ENCODE measurements at regions not wholly inside any gene's neighbourhood (a gene's known extent, or its start where the extent isn't known, plus 50 kb on each side); places are given as distances from the start of the nearest gene placed in this dataset.

GRCh38 chr4:32672359-32672758, 1952.2 kb downstream of the PCDH7 start:
- no peaks in the 10 kb centered on the region for H3K27me3 ChIP-seq (replicated peaks; ENCODE audit: control insufficient read depth, insufficient read depth, low read length)
- no peak for TF ChIP-seq CTCF (IDR thresholded peaks at IDR 0.05; ENCODE audit: insufficient read depth, low read length, poor library complexity, severe bottlenecking)
- H3K4me3 ChIP-seq (replicated peaks; ENCODE audit: low read depth, low read length) = no peak overlapping the region
- no peaks in the 10 kb centered on the region for H3K36me3 ChIP-seq (ENCODE audit: control insufficient read depth, insufficient read depth, low read length)
- DNase-seq (ENCODE audit: extremely low read depth, insufficient read length) = no peak

- no peak for DNase-seq (ENCODE audit: extremely low read depth, insufficient read length)
- no peaks in the 10 kb centered on the region for H3K27me3 ChIP-seq (replicated peaks; ENCODE audit: control insufficient read depth, insufficient read depth, low read length)
- no peak for TF ChIP-seq CTCF (IDR thresholded peaks at IDR 0.05; ENCODE audit: insufficient read depth, low read length, poor library complexity, severe bottlenecking)
- no peaks in the 10 kb centered on the region for H3K36me3 ChIP-seq (ENCODE audit: control insufficient read depth, insufficient read depth, low read length)
- no peak overlapping the region for H3K4me3 ChIP-seq (replicated peaks; ENCODE audit: low read depth, low read length)
Observed at GRCh38 chr4:32680946-32681345, 1960.8 kb downstream of the PCDH7 start.

- H3K4me3 ChIP-seq (replicated peaks; ENCODE audit: low read depth, low read length) = no peak overlapping the region
- no peaks in the 10 kb centered on the region for H3K36me3 ChIP-seq (ENCODE audit: control insufficient read depth, insufficient read depth, low read length)
- no peak for DNase-seq (ENCODE audit: extremely low read depth, insufficient read length)
- TF ChIP-seq CTCF (IDR thresholded peaks at IDR 0.05; ENCODE audit: insufficient read depth, low read length, poor library complexity, severe bottlenecking) = no peak
- no peaks in the 10 kb centered on the region for H3K27me3 ChIP-seq (replicated peaks; ENCODE audit: control insufficient read depth, insufficient read depth, low read length)
Observed at GRCh38 chr4:32684160-32684559, 1964.0 kb downstream of the PCDH7 start.

GRCh38 chr4:32686123-32686522, 1966.0 kb downstream of the PCDH7 start:
- no peak for TF ChIP-seq CTCF (IDR thresholded peaks at IDR 0.05; ENCODE audit: insufficient read depth, low read length, poor library complexity, severe bottlenecking)
- Histone ChIP-seq H3K36me3 (ENCODE audit: control insufficient read depth, insufficient read depth, low read length) (no peaks in the 10 kb centered on the region), H3K27me3 (replicated peaks; ENCODE audit: control insufficient read depth, insufficient read depth, low read length) (no peaks in the 10 kb centered on the region), H3K4me3 (replicated peaks; ENCODE audit: low read depth, low read length) (no peak overlapping the region)
- DNase-seq (ENCODE audit: extremely low read depth, insufficient read length) = no peak

GRCh38 chr4:32689518-32689917, 1969.3 kb downstream of the PCDH7 start:
- no peak for TF ChIP-seq CTCF (IDR thresholded peaks at IDR 0.05; ENCODE audit: insufficient read depth, low read length, poor library complexity, severe bottlenecking)
- no peak for DNase-seq (ENCODE audit: extremely low read depth, insufficient read length)
- H3K27me3 ChIP-seq (replicated peaks; ENCODE audit: control insufficient read depth, insufficient read depth, low read length) = no peaks in the 10 kb centered on the region
- H3K36me3 ChIP-seq (ENCODE audit: control insufficient read depth, insufficient read depth, low read length) = no peaks in the 10 kb centered on the region
- H3K4me3 ChIP-seq (replicated peaks; ENCODE audit: low read depth, low read length) = no peak overlapping the region

GRCh38 chr4:32697281-32697814, 1977.2 kb downstream of the PCDH7 start:
- no peak overlapping the region for H3K4me3 ChIP-seq (replicated peaks; ENCODE audit: low read depth, low read length)
- DNase-seq (ENCODE audit: extremely low read depth, insufficient read length) = no peak
- no peaks in the 10 kb centered on the region for H3K36me3 ChIP-seq (ENCODE audit: control insufficient read depth, insufficient read depth, low read length)
- H3K27me3 ChIP-seq (replicated peaks; ENCODE audit: control insufficient read depth, insufficient read depth, low read length) = no peaks in the 10 kb centered on the region
- TF ChIP-seq CTCF (IDR thresholded peaks at IDR 0.05; ENCODE audit: insufficient read depth, low read length, poor library complexity, severe bottlenecking) = no peak
